Mucosa of stomach (tissue), 1 donor: ENCODE measurements at regions not wholly inside any gene's neighbourhood (a gene's known extent, or its start where the extent isn't known, plus 50 kb on each side); places are given as distances from the start of the nearest gene placed in this dataset.

Source experiments
- H3K27me3 ChIP-seq: one replicate; pipeline ENCODE4 v1.7.0; 2013; ENCODE audit warnings: mild to moderate bottlenecking, low read length; ENCODE audit not compliant: control insufficient read depth, insufficient read depth
- H3K36me3 ChIP-seq: one replicate; pipeline ENCODE4 v1.7.0; 2013; ENCODE audit warnings: low read length; ENCODE audit not compliant: control insufficient read depth, insufficient read depth
- H3K4me1 ChIP-seq: one replicate; pipeline ENCODE4 v1.7.0; 2013; ENCODE audit warnings: mild to moderate bottlenecking, low read length; ENCODE audit not compliant: control insufficient read depth, insufficient read depth
- H3K4me3 ChIP-seq: one replicate; pipeline ENCODE4 v1.7.0; 2013; ENCODE audit warnings: low read length
- H3K9ac ChIP-seq: one replicate; pipeline ENCODE4 v1.7.0; 2013; ENCODE audit warnings: mild to moderate bottlenecking, low read length, moderate library complexity
- H3K9me3 ChIP-seq: one replicate; pipeline ENCODE4 v1.7.0; 2013; ENCODE audit warnings: mild to moderate bottlenecking, low read length, moderate library complexity; ENCODE audit not compliant: control insufficient read depth
- donor health status: Pancreatic carcinoma.

DNA sequence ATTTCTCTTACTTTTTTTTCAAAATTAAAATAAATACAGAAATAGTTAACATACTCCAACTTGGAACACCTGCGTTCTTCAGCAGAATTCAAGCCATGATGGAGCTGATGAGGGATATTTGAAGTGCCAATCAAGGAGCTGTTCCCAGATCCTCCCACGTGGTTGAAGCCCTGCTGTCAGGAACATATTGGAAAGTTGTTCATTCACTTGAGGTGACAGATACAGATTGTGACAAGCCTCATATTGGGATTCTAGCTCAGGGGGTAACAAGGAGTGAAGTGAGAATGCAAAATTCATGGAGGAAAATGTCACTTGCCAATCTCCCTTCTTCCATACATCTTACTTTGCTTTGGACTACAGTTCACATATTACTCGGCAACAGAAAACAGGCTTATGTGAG, 2670.8 kb downstream of the PCDH7 start:
- Histone ChIP-seq H3K27me3 (no peaks in the 10 kb centered on the region), H3K9me3 (no peaks in the 10 kb centered on the region), H3K9ac (no peak overlapping the region), H3K4me3 (no peak overlapping the region), H3K4me1 (no peaks in the 10 kb centered on the region), H3K36me3 (no peaks in the 10 kb centered on the region)

DNA sequence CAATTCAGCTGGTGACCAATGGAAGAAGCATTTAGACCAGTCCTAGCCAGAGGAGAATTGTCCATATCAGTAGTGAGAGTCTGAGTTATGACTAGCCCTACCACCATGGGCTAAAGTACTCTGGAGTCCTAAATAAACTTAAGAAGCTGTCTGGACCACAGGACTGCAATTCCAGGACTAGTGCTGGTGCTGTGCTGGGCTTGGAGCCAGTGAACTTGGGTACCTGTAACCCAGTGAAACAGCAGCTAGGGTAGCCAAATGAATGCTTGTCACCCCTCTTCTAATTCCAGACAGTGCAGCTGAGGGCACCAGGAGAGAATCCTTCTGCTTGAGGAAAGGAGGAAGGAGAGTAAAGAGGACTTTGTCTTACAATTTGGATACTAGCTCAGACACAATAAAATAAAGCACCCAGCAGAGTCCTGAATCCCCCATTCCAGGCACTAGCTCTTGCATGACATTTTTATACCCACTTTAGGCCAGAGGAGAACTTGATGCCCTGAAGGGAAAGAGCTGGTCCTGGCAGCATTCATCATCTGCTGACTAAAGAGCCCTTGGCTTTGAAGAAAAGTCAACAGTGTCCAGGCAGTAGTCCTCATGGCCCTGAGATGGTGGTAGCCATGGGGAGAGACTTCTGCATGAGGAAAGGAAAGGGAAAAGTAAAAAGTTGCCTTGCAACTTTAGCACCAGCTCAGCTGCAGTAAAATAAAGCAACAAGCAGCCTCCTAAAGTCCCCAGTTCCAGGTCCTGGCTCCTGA, 2675.7 kb downstream of the PCDH7 start:
- Histone ChIP-seq H3K4me1 (no peaks in the 10 kb centered on the region), H3K9me3 (no peaks in the 10 kb centered on the region), H3K4me3 (no peak overlapping the region), H3K36me3 (no peaks in the 10 kb centered on the region), H3K9ac (no peak overlapping the region), H3K27me3 (no peaks in the 10 kb centered on the region)

DNA sequence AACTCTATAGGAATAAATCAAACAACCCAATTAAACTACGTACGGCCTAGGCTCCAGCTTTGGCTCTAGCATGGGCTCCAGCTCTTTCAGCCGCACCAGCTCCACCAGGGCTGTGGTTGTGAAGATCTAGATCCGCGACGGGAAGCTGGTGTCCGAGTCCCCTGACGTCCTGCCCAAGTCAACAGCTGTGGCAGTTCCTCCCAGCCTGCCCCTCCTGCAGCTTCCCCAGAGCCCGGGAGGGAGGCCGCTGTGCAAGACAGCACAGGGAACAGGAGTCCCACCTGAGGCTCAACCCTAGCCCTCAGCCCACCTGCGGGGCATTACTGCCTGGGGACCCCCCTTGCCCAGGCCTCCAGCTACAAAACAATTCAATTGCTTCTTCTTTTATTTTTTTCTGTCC, 2680.3 kb downstream of the PCDH7 start:
- H3K9me3 ChIP-seq: no peaks in the 10 kb centered on the region
- no peaks in the 10 kb centered on the region for H3K4me1 ChIP-seq
- H3K27me3 ChIP-seq: no peaks in the 10 kb centered on the region
- H3K4me3 ChIP-seq: no peak overlapping the region
- no peak overlapping the region for H3K9ac ChIP-seq
- H3K36me3 ChIP-seq: no peaks in the 10 kb centered on the region

DNA sequence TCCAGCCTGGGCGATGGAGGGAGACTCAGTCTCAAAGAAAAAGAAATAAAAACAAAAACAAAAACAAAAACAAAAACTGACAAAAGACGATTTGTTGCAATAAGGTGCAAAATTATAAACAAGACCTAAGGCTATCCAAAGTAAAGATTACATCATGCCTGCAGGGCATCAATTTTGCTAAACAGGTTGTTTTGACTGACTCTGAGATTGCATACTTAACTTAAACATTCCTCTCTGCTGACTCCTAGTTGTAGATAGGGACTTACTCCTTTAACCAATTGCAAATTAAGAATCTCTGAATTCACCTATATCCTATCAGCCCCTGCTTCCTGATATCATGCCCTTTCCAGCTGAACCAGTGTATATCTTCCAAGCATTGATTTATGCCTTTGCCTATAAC, 2687.3 kb downstream of the PCDH7 start:
- H3K4me1 ChIP-seq: no peaks in the 10 kb centered on the region
- no peak overlapping the region for H3K4me3 ChIP-seq
- H3K27me3 ChIP-seq: no peaks in the 10 kb centered on the region
- H3K9me3 ChIP-seq: no peaks in the 10 kb centered on the region
- H3K9ac ChIP-seq: no peak overlapping the region
- H3K36me3 ChIP-seq: no peaks in the 10 kb centered on the region

DNA sequence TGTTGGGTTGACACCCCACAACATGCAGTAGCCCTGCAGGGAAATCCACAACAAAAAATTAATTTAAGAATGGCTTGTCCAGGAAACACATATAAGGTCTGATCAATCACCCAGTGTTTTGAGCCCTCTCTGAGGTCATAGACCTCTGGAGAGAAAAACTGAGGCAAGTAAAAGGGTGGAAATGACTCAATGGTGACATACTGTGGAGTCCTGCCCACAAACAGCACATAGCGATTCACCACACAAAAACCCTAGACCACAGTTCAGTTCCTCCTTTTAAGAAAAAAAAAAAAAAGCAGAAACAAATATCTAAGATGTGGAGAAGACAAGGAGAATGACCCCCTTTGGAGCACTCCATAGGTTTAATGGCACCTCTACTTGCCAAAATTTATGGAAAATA, 2691.0 kb downstream of the PCDH7 start:
- H3K9ac ChIP-seq: no peak overlapping the region
- H3K4me1 ChIP-seq: no peaks in the 10 kb centered on the region
- H3K27me3 ChIP-seq: no peaks in the 10 kb centered on the region
- H3K36me3 ChIP-seq: no peaks in the 10 kb centered on the region
- H3K4me3 ChIP-seq: no peak overlapping the region
- no peaks in the 10 kb centered on the region for H3K9me3 ChIP-seq

DNA sequence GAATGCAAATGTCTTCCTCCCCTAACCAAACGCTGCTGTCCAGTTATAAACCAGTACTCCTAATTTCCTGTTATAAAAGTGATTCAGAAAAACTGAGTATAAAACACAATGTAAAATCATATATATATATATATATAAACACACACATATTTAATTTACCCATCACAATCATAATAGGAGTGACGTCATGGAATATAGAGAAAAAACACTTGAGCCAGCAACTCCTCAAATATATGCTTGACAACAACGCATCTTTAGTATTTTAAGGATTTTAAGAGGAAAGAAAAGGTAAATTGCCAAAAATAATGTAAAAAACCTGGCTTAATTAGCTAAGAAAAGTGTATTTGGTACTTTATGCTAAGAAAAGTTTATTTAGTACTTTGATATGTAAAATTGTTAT, 2701.7 kb downstream of the PCDH7 start:
- H3K9ac ChIP-seq: no peak overlapping the region
- no peaks in the 10 kb centered on the region for H3K4me1 ChIP-seq
- no peaks in the 10 kb centered on the region for H3K27me3 ChIP-seq
- H3K4me3 ChIP-seq: no peak overlapping the region
- no peaks in the 10 kb centered on the region for H3K9me3 ChIP-seq
- H3K36me3 ChIP-seq: no peaks in the 10 kb centered on the region

DNA sequence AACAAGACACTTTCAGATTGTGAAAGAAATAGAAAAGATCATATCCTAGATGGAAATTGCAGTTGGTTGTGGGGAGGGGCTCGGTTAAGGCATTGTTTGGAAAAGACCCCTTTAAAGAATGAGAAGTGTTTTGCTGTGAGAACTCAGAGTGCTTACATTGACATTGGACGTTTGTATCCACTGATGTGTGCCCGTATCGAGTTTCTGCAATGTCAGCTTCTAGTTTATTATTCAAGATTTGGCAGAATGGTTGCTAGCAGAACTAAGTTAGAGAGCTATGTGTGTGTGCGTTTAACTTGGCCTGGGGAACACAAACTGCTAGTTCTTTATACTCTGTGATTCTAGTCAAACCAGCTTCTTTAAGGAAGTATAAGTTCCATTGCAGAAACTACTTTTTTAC, 2702.5 kb downstream of the PCDH7 start:
- Histone ChIP-seq H3K4me3 (no peak overlapping the region), H3K9me3 (no peaks in the 10 kb centered on the region), H3K27me3 (no peaks in the 10 kb centered on the region), H3K36me3 (no peaks in the 10 kb centered on the region), H3K4me1 (no peaks in the 10 kb centered on the region), H3K9ac (no peak overlapping the region)

DNA sequence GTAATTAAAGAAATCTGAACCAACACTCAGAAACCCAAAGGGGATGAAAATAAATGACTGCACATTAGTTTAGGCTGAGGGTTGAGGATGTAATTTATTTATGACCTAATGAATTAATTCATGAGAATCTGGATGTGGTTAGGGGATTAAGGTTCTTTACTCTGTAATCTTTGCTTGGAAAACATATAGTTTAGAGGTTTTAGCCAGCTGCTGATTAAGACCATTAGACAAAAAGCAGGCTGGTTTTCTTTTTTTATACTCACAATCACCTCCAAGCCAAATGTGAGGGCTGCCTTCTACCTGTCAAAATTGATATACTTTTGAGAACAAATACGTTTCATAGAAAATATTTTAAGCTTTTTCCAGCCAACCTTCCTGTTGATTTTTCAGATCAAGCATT, 2705.8 kb downstream of the PCDH7 start:
- H3K27me3 ChIP-seq: no peaks in the 10 kb centered on the region
- H3K4me3 ChIP-seq: no peak overlapping the region
- H3K36me3 ChIP-seq: no peaks in the 10 kb centered on the region
- no peaks in the 10 kb centered on the region for H3K4me1 ChIP-seq
- no peak overlapping the region for H3K9ac ChIP-seq
- H3K9me3 ChIP-seq: no peaks in the 10 kb centered on the region

DNA sequence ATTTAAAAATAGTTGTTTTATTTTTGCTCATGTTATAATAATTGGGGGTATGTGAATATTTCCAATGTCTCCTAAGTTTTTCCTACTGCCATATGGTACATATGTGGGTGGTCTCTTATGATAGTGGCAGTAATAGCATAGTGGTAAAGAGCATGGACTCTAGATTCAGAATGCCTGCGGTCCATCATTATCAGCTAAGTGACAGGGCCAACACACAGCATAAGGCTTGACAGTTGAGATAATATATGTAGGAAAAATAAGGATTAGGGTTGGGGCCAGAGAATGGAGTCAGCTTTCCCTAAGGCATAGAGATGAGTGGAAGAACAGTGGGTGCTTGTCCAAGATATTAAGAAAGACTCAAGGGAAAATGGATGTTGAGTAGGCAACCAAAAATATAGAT, 2707.5 kb downstream of the PCDH7 start:
- H3K36me3 ChIP-seq: no peaks in the 10 kb centered on the region
- H3K4me3 ChIP-seq: no peak overlapping the region
- H3K9me3 ChIP-seq: no peaks in the 10 kb centered on the region
- no peak overlapping the region for H3K9ac ChIP-seq
- H3K27me3 ChIP-seq: no peaks in the 10 kb centered on the region
- H3K4me1 ChIP-seq: no peaks in the 10 kb centered on the region

DNA sequence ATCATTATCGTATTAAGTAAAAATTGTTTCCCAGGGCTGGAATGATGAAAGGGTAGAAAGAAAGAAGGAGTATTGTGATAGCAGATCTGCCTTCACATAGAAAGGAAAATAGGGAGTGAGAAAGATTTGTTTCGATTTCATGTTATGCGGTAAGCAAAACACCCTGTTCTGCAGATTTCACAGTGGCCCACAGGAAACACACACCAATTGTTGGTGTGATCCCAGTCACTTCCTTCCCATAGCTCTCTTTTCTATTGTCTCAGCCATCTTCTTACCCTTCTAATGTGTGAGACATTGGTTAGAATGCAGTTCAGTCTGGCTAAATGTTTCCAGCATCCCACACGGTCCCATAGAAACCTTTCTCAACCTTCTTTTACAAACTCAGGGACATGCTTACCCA, 2709.8 kb downstream of the PCDH7 start:
- Histone ChIP-seq H3K4me1 (no peaks in the 10 kb centered on the region), H3K9me3 (no peaks in the 10 kb centered on the region), H3K4me3 (no peak overlapping the region), H3K9ac (no peak overlapping the region), H3K27me3 (no peaks in the 10 kb centered on the region), H3K36me3 (no peaks in the 10 kb centered on the region)

DNA sequence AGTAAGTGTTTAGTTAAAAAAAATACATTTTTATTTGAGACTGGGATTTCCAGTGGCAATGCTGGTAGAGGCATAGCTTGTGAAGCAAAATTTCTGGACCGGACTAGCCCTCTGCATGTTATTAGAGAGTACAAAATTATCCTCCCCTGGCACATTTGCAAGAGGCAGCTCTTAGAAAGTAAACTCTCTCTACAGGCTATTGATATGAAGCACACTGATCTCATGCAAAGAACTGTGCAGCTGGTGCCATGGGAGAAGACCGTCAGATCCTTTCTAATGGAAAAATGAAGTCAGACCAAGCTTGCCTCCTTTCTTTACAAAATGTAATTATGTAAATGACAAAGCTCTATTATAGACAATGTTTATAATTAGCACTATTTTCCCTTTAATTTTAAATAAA, 2717.2 kb downstream of the PCDH7 start:
- Histone ChIP-seq H3K27me3 (no peaks in the 10 kb centered on the region), H3K4me1 (no peaks in the 10 kb centered on the region), H3K36me3 (no peaks in the 10 kb centered on the region), H3K9ac (no peak overlapping the region), H3K4me3 (no peak overlapping the region), H3K9me3 (no peaks in the 10 kb centered on the region)

DNA sequence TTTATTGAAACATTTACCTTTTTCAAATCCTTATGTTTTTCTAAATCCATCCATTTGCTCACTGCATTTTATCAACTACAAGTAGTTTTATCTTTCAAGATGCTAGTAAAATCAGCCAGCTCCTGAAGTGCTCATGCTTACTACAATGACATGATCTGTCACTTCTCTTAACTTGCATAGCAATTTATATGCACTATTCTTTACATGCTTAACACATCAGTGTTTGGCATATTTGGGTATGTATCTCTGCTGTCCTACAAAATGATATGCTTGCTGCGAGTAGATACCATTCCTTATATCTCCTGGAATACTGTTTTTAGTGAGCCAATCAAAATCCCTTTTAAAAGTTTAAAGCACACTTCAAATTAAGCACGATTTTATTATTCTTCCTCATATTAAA, 2726.8 kb downstream of the PCDH7 start:
- Histone ChIP-seq H3K9me3 (no peaks in the 10 kb centered on the region), H3K36me3 (no peaks in the 10 kb centered on the region), H3K4me3 (no peak overlapping the region), H3K27me3 (no peaks in the 10 kb centered on the region), H3K9ac (no peak overlapping the region), H3K4me1 (no peaks in the 10 kb centered on the region)

DNA sequence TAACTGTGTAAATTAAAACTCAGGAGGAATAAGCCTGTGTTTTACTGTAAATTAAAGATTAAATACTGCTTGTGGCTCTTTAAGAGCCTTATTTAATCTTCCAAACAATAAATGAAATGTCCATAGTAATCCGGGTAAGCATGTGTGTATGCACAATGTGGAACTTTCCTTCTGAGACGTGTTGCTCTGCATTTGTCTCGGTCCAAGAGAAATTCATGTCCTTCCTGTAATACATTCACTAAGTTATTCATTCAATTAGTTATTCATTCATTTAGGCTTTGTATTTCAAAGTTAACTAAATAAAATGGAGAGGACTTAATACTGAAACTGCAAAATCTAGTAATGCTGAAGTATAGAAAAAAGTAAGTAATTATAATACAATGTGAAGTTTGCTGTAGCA, 2728.8 kb downstream of the PCDH7 start:
- H3K4me1 ChIP-seq: no peaks in the 10 kb centered on the region
- no peaks in the 10 kb centered on the region for H3K27me3 ChIP-seq
- no peaks in the 10 kb centered on the region for H3K9me3 ChIP-seq
- no peak overlapping the region for H3K4me3 ChIP-seq
- no peak overlapping the region for H3K9ac ChIP-seq
- no peaks in the 10 kb centered on the region for H3K36me3 ChIP-seq
